ENCODE measurements at regions not wholly inside any gene's neighbourhood (a gene's known extent, or its start where the extent isn't known, plus 50 kb on each side); places are given as distances from the start of the nearest gene placed in this dataset.
"Not testable (repeated sequence)": the region's sequence is repeated elsewhere in the genome, so short reads cannot be mapped to it uniquely, and the experiment has no call there.

DNA sequence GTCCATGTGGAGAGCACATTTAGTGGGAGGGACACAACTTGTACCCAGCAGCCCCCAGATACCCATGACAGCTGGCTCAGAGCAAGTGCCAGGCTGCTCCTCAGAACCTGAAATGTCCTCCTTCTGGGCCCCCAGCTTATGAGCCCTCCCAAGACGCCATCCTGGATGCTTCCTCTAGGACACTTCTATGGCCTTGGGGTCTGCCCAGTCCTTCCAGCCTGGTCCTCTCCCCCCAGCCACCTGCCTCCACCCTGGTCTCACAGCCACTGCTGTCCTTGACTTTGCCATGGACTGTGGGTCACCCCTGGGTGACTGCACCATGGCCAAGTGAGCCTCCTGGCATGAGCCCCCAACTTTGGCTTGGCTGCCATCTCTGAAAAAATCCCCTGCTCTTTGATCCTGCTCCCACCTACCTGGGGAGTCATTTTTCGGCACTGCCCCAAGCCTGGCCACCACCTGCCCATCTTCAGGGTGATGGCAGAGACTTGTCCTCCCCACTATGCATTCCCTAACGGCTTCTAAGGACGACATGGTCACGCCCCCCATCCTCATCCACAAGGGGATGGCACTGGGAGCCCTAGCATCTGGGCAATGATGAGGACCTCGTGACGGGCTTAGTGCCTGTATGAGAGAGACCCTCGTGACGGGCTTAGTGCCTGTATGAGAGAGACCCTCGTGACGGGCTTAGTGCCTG, 323.7 kb downstream of the TMEM121 start:
- DNase-seq = no peak

DNA sequence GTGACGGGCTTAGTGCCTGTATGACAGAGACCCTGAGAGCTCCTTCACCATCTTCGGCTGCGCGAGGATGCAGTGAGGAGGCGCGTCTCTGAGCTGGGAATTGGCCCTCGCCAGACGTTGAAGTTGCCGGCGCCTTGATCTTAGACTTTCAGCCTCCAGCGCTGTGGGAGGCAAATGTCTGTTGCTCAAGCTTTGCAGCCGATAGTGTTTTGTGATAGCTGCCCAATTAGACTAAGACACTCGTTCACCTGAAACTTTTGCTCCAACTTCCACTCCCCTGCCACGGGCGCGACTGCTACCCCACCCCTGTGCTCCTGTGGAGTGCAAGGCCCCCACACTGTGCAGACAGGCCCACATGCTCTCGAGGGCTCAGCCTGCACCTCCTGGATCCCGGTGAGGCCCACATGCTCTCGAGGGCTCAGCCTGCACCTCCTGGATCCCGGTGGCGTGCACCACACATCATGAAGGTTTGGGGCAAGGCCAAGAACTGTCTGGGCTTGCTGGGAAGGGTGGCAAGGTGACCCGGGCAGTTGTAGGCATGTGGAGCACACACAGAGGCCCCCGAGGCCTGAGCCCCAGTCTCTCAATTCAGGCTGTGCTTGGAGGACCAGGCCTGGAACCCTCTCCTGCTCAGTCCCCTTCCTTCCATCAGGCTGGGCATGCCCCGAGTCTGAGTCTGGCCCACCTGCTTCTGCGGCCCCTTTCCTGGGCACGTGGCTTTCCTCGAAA, 324.6 kb downstream of the TMEM121 start:
- no peak for DNase-seq

DNA sequence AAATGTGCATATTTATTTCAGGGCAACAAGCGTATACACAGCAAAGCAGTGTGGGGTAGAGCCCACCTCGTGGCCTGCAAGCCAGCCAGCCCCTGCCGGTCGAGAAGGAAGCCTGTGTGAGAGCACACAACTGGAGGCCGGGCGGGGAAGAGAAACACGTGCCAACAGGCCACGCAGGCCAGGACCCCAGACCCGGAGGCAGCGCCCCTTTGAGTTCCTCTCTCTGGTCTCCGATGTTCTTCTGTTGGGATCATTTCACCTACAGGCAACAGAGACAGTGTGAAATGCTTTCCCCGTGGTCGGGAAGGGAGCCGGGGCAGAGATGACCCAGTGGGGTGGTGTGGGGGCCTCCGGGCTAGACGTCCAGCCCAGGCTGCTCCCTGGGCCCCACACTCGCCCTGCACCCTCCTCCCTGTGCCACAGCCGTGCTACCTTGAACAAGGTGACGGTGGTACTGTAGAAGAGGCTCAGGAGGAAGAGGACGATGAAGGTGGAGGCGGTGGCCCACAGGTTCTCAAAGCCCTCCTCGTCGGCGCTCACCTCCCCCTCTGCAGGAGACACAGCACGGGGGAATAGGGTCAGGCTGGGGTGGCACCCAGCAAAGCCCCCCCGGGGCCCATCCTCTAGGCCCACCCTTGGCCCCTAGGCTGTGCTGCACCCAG, 325.5 kb downstream of the TMEM121 start:
- DNase-seq = no peak

- DNase-seq = no peak
Observed at GRCh38 chr14:105852378-105853088, 326.1 kb downstream of the TMEM121 start.

- DNase-seq = no peak
Observed at GRCh38 chr14:105853089-105853906, 326.9 kb downstream of the TMEM121 start.

GRCh38 chr14:105853907-105854599, 327.7 kb downstream of the TMEM121 start:
- DNase-seq = no peak

DNA sequence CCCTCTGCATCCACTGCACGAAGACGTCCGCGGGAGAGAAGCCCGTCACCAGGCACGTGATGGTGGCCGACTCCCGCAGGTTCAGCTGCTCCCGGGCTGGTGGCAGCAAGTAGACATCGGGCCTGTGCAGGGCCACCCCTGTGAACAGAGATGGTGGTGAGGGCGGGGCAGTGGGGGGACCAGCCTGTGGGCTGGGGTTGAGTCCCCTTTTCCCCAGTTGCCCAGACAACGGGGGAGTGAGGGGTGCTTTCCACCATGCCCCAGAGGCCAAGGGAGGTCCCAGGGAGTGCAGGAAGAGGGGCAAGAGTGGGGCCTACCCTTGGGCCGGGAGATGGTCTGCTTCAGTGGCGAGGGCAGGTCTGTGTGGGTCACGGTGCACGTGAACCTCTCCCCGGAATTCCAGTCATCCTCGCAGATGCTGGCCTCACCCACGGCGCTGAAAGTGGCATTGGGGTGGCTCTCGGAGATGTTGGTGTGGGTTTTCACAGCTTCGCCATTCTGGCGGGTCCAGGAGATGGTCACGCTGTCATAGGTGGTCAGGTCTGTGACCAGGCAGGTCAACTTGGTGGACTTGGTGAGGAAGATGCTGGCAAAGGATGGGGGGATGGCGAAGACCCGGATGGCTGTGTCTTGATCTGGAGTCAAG, 328.3 kb downstream of the TMEM121 start:
- no peak for DNase-seq

DNA sequence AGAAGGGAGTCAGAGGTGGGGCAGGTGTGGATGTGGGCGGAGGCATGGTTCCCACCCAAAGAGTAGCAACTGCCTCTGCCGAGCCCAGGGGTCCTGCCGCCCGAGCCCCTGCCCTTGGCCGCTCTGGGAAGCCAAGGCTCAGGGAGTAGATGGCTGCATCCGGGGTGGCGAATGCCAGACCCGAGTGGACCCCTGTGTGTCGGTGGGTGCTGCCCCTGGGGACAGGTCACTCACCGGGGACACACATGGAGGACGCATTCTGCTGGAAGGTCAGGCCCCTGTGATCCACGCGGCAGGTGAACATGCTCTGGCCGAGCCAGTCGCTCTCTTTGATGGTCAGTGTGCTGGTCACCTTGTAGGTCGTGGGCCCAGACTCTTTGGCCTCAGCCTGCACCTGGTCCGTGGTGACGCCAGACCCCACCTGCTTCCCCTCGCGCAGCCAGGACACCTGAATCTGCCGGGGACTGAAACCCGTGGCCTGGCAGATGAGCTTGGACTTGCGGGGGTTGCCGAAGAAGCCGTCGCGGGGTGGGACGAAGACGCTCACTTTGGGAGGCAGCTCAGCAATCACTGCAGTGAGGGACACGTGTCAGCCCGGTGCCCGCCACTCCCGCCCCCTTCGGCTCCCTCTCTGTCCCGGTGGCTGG, 329.0 kb downstream of the TMEM121 start:
- no peak for DNase-seq

DNA sequence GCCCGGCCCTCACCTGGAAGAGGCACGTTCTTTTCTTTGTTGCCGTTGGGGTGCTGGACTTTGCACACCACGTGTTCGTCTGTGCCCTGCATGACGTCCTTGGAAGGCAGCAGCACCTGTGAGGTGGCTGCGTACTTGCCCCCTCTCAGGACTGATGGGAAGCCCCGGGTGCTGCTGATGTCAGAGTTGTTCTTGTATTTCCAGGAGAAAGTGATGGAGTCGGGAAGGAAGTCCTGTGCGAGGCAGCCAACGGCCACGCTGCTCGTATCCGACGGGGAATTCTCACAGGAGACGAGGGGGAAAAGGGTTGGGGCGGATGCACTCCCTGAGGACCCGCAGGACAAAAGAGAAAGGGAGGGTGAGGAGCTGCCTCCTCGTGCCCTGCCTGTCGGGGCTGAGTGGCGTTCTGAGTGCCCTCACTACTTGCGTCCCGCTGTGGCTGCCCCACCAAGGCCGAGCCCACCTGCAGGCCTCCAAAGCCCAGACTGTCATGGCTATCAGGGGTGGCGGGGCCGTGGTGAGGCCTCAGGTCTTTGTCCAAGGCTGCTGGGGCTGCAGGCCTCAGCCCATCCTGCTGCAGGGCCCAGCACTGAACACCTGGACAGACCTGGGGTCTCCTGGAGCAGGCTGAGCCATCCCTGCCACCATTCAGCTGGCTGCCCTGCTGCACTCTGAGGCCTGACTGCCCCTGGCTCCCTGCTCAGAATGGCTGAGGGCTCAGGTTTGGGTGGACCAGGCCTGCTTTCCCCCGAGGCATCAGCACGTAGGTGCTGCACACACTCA, 329.7 kb downstream of the TMEM121 start:
- no peak for DNase-seq

GRCh38 chr14:105856676-105857219, 330.4 kb downstream of the TMEM121 start:
- no peak for DNase-seq

DNA sequence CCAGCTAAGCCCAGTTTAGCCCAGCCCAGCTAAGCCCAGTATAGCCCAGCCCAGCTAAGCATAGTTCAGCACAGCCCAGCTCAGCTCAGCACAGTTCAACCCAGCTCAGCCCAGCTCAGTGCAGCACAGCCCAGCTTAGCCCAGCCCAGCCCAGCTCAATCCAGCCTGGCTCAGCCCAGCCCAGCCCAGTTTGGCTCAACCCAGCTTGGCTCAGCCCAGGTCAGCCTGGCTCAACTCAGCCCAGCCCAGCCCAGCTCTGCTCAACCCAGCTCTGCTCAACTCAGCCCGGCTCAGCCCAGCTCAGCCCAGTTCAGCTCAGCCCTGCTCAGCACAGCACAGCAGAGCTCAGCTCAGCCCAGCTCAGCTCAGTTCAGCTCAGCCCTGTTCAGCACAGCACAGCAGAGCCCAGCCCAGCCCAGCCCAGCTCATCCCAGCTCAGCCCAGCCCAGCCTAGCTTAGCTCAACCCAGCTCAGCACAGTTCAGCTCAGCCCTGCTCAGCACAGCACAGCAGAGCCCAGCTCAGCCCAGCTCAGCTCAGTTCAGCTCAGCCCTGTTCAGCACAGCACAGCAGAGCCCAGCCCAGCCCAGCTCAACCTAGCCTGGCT, 330.9 kb downstream of the TMEM121 start:
- DNase-seq = no peak

GRCh38 chr14:105857826-105858675, 331.7 kb downstream of the TMEM121 start:
- no peak for DNase-seq

DNA sequence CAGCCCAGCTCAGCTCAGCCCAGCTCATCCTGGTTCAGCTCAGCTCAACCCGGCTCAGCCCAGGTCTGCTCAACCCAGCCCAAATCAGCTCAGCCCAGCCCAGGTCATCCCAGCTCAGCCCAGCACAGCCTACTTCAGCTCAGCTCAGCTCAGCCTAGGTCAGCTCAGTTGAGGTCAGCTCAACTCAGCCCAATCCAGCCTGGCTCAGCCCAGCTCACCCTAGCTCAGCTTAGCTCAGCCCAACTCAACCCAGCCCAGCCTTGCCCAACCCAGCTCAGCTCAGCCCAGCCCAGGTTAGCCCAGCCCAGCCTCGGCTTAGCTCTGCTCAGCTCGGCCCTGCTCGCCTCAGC, 332.3 kb downstream of the TMEM121 start:
- DNase-seq = no peak

GRCh38 chr14:105859073-105859716, 332.8 kb downstream of the TMEM121 start:
- not testable (repeated sequence) for DNase-seq

- DNase-seq = no peak
Observed at GRCh38 chr14:105859717-105860614, 333.6 kb downstream of the TMEM121 start.

Data from HCEC 1CT (cell line).